GM21619 (cell line): ENCODE measurements at regions not wholly inside any gene's neighbourhood (a gene's known extent, or its start where the extent isn't known, plus 50 kb on each side); places are given as distances from the start of the nearest gene placed in this dataset.
"Not testable (repeated sequence)": the region's sequence is repeated elsewhere in the genome, so short reads cannot be mapped to it uniquely, and the experiment has no call there.

Experiments
- ATAC-seq: cut with Tn5 transposase; IDR thresholded peaks from one replicate; pipeline ENCODE4 v1.9.1; 2021; ENCODE audit not compliant: unreplicated experiment

DNA sequence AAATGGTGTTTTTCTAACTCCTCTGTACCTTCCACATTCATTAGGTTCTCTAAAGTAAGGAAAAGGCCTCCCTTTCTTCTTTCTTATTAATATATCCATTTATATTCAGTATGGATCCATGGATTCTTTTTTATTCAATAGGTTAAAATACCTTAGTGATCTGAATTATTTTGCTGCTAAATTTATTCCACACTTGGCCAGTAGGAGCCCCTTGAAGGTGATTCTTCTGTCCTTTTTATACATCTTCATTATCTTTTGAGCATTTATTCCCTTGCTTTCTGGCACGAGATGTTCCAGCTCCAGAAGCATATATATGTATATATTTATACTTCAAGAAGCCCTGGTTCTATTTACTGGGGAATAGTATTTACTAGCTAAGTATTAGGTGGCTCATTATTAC lies 311.8 kb upstream of the SGCD start:
- ATAC-seq: no peak

DNA sequence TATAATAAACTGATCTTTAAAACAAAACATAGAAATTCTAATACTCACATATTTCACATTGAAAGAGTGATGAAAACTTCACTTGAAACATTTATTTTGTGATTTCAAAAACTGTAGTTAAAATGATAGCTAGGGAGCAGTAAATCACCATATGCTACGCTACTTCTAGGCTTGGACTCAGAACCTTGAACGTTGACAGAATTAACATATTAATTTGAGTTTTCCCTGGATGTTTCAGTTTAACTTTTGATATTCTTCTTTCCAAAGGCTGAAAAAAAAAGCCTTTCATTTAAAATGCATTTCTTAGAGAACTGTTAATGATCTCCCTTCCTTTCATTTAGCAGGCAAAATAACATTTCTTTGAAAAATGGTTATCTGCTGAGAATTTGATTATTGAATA lies 307.8 kb upstream of the SGCD start:
- ATAC-seq: no peak

DNA sequence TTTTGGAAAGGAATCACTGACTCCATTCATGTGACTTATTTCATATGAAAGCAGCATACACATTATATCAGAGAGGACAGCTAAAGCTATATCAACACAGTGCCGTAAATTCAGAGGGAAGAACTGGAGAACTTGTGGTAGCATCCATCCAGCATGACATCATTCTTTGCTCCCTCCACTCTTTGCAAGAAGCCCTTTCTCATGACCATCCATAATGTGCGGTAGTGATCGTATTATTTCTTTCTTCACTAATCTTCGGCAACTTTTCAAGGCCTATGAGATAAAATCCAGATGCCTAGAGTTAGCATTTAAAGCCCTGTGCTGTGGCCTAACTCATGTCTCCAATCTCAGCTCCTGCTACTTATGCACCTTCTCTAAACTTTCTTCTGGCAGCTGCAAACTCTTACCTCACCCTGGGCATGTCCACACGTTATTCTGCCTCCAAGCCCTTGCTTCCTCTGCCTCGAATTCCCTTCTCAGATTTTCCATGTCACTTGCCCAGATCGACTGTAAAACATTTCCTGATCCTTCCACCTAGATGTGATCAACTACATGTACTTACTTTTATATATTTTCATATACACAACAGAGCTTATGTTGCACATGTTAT lies 307.3 kb upstream of the SGCD start:
- no peak for ATAC-seq

DNA sequence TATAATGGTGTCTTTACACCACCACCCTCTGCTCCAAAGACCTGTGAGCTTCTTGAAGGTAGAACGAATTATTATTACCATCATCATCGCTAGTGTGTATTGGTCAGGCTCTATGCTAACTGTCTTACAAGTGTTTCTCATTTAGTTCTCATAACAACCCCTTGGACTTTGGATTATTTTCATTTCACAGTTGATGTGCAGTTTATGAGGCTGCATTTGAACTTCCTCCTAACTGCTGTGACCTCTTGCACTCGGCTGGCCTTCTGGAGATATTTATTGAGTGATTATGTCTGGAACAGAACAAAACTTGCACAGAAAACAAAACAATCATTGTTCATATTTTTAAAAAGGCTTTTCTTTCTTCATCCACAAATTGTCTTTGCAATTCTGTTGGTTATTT lies 306.3 kb upstream of the SGCD start:
- no peak for ATAC-seq

DNA sequence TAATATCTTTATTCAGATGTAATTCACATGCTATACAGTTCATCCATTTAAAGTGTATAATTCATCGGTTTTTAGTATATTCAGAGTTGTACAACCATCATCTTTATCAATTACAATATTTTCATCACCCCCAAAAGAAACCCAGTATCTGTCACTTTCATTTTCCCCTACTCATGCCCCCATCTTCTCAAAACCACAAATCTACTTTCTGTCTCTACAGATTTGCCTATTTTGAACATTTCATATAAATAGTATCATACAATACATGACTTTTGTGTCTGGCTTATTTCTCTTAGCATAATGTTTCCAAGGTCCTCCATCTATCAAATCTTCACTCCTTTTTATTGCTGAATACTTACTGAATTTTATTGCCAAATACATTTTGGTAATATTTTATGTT lies 305.1 kb upstream of the SGCD start:
- no peak for ATAC-seq

DNA sequence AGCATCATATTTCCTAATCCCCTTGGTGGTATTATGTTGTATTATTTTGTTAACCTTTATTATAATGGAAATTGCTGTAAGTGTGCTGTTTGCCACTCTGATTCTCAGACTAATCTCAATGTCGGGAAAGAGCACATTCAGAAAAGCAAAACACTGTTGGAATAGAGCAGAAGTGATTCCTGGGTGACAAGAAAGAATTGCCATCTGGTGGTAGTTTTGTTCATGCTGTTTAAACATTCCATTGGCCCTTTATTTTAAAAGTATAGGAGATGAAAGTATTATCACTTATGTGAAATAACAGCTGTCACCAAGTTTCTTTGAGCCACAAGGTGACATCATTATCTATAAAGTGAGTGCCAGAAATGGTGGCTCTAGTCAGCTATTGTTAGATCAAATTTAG lies 301.3 kb upstream of the SGCD start:
- ATAC-seq: no peak

DNA sequence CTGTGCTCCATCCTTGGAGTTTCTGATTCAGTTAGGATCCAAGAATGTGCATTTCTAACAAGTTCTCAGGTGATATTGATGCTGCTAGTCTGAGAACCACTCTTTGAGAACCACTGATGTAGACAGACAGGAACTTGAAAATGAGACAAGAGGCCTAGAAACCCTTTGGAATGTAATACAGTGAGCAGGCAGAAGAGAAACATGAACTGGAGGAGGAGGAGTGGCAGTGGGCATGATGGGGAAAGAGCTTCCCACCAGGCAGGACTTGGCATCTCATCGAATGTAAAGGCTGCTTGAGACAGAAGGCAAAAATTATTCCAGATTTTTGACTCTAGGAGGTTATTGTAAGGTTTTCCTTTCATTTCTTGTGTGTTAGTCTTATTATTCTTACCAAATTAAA lies 295.8 kb upstream of the SGCD start:
- ATAC-seq: no peak

DNA sequence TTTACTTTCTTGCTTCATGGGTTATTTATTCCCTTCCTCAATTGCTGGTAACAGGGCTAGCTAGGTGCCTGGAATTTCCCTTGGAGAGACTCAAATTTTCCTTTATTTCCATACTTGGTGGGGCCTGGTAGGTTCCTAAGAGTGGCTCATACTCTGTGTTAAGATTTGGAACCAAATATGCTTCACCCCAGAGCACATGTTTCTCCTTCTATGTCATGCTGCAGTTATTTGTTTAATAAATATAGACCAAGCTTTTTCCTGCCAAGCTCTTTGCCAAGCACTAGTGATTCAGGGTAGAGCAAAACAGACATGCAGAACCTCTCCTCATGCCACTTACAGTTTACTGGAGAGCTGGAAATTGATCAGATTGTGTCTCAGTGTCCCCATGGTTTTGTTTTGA lies 290.3 kb upstream of the SGCD start:
- ATAC-seq: no peak

DNA sequence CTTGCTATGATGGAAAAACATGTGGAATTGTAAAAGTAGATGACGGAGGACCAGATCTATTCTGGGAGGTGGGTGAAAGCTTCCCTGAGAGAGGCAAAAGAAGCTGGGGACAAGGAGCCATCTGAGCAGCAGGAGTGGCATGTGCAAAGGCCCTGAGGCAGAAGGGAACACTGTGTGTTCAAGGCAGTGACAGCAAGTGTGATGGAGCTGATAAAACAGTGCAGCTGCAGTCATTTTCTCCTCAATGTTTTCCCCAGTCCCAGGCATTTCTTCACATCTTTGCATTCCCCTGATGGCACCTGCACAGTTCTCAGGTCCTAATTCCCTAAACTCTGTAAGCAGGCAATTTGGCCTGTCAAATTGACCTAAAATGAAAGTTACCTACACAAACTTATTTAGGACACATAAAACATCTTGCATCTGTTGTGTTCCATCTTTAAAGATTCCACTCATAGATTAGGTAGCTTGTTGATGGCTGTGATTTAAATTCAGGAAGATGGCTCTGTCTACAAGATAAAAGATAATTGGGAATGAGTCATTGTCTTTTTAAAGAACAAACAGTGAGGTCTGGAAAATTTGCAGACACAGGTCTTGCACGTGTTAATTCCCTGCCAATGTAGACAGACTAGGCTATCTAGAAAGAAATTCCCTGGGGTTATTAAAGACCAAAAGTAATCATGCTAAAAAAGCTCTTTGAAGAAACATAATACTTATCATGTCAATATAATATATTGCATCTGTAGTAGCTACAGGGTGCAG lies 289.6 kb upstream of the SGCD start:
- ATAC-seq: no peak

DNA sequence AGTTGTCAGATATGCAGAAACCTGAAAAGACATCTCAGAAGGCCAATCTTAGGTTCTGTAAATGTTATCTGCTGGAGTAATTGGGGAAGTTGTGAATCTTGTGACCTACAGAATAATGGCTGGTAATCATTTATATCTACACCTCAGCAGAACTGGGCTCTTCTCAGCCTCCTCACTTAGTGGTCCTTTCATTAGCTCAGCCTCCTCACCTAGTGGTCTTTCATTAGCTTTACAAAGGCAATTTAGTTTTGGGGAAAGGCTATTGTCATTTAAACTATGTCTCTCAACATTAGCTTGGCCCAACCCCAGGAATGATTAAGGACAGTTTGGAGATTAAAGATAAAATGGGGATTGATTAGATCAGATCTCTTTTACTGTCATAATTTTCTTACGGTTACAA lies 284.2 kb upstream of the SGCD start:
- ATAC-seq: no peak

DNA sequence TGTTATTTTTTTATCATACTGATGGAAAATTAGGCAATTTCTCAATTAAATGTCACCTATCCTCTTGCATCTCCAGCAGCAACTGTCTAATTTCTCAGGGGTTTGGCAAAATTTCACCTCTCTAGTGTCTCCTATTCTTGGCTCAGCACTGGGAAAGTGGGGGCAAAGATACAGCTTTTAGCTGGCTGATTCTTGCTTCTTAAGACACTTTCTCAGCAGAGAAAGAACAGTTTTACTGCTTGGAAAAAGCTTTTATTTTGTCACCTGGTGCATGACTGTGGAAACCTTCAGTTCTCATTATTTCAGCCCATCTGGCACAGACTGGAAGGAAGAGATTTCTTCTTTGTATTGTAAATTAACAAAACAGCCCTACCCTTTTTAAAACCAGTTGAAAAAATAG lies 283.6 kb upstream of the SGCD start:
- ATAC-seq: no peak

DNA sequence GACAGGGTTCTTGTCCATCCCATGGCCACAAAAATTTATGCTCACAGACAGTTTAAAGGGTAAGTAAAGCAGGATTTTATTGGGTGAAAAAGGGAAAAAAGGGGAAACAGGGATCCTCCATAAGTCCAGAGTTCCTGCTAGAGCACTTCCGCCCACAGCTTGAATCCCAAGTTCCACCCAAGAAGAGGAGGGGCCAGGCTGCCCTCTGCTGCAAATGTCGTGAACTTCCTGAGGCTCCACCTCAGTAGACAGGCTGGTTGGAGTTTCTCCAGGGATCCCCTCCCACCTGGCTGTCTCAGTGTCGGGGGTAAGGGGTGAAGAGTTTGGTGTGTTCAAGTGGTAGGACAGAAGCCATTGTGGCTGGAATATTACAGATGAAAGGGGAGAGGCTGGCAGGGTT lies 275.0 kb upstream of the SGCD start:
- ATAC-seq: no peak

DNA sequence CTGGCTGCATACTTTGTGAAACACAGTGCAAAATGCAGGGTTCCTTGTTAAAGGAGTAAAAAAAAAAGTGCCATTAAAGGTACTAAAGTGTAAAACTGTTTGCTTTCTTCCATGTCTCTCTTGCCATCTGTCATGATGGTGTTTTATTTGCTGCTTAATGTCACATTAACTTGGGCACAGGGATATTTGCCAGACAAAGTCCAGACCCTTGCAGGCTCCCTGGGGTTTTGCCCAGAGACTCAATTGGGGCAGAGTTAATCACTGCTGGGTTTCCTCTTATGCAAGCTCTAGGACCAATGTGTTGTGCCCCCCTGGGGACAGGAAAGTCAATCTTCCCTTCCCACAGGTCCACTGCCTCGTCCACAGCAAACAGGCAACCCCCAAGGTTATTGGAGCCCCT lies 274.3 kb upstream of the SGCD start:
- no peak for ATAC-seq

DNA sequence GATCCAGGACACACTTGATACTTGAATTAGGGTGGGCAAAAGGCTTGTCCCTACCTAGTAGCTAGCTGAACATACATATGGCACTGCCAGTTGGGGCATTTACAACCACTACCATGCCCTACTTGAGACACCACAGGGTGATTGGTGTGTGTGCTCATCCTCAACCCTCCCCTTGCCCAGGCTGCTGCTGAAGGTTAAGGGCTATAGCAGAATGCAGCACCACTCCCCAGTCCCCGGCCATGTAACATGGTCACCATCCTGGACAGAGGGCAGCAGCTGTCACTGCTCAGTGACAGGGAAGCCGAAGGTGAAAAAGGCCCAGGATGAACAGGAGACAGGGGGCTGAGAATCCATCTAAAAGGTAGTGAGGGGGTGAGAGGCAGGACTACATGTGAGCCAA lies 273.9 kb upstream of the SGCD start:
- no peak for ATAC-seq

DNA sequence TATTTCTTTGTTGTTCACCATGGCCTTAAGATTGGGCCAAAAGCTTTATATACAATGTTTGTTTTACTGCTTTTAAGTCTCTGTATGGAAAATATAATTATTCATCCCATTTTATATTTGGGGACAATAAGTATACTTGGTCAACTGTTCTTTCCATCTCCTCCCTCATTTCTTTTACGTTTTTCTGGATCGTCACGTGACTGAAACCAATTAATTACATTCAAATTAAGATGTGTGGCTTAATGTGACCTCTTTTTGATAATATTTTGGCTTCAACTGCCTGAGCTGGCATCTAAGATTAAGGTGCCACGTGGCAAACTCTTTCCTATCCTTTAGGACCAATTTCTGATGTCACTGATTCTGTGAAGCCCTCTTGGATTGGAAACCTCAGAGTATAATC lies 250.1 kb upstream of the SGCD start:
- no peak for ATAC-seq

DNA sequence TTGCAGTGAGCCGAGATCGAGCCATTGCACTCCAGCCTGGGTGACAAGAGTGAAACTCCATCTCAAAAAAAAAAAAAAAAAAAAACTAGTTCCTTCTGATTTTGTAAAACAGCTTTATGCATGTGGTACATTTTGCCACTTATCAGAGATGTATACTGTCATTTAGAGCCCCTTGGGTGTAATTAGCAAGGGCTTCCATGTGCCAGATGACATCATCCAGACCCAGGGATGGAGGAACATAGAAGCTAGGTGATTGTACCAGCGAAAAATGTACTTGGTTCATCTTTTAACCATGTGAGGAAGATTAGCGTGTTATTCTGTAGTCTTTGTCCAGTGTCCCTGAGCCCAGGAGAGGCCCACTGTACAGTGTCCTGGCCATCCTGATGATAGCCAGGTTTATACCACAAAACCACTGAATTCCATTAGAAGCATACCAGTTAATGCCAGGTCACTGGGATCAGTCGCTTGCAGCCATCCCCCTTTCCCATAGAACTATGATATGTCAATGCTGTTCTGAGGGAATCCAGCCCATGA lies 239.3 kb upstream of the SGCD start:
- no peak for ATAC-seq

DNA sequence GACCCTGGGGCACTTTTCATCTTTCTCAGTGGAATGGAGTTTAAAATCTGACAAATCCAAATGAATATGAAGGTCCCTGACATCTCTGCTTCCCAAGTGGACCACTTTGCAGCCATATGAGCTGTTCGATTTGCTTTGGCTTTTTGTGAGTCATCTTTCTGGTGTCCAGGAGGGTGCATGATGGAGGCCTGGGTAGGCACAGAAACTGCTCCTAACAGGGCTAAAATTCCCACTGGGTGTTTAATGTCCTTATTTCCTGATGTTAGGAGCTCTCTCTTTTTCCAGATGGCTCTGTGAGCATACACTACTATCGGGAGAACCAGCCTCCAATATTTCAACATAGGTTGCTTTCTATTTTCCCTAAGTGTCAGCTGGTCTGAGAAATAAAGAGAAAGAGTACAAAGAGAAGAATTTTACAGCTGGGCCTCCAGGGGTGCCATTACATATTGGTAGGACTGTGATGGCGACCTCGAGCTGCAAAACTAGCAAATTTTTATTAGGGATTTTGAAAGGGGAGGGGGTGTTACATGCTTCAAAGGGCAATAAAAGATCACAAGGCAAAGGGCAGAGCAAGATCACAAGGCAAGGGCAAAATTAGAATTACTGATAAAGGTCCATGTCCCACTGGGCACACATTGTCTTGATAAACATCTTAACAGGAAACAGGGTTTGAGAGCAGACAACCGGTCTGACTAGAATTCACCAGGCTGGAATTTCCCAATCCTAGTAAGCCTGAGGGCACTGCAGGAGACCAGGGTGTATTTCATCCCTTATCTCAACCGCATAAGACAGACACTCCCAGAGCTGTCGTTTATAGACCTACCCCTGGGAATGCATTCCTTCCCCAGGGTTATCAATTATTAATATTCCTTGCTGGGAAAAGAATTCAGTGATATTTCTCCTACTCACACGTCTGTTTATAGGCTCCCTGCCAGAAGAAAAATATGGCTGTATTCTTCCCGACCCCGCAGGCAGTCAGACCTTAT lies 236.7 kb upstream of the SGCD start:
- not testable (repeated sequence) for ATAC-seq

DNA sequence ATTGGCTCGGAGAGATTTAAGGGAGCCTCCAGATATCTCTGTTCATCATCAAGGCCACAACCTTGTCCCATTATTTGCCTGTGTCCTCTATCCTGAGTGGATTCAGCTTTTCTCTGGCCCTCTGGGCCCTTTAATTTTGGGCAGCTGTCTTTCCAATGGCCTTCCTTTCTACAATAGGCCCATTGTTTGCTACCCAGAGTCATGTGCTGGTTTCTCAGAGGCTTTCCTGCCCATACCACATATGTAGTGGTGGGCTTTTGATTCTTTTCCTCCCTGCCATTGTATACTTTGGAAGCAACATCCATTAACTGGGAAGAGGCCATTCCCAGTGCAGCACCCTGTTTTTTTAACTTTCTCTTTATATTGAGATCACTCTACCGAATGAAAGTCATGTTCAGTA lies 233.9 kb upstream of the SGCD start:
- no peak for ATAC-seq

DNA sequence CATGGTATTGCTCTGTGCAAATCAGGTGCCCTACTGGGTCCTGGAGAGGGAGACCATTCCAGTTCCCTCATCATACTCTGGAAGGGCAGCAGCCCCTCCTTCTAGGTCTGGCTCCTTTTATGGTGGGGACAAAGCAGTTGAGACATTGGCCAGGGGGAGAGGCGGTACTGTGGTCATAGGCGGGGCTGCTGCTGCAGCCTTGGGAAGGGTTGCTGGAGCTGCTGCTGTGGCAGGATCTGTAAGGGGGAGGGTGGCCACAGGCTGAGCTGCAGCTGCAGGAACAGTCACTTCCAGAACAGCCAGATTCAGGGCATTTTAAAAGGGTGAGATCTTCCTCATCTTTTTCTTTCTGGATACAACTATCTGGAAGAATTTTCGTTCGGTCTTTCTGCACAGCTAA lies 233.0 kb upstream of the SGCD start:
- no peak for ATAC-seq

DNA sequence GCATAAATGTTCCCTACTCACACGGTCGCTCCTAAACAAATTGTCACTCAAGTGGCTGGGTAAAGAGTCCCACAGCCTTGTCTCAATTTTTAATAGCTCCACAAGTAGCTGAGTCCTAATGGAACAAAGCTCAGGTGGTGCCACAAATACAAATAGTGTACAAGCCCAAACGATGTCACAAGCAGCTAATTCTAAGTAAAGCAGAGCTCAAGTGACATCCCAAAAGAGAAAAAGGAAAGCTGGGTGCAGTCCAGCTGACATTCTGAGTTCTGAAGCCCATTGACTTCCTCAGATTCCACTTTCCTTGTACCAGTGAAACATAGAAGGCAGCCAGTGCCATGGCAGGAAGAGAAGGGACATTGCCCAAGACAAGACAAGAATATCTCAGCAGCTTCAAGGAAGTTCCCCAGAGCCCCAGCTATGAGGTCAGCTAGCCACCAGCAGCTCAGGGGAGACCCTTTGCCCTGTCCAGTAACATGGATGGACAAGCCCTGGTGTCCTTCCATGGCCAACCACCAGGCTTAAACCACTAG lies 231.2 kb upstream of the SGCD start:
- no peak for ATAC-seq

DNA sequence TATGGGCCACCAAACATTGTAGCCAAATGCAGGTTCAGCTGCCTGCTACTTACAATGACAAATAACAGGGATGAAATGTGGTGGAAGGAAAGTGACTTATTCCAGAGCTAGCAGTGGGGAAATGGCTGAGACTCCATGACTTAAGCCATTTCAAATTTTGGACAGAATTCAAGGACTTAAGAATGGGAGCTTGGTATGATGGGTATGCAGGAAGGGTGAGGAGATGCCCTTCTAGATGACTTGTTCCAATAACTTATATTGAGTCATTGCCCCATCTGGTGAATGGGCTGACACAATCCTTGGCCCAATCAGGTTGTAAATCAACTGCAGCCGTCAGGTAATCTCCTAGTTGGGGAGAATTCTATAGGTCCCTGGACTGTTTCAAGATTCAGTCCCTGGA lies 230.7 kb upstream of the SGCD start:
- no peak for ATAC-seq
